IMR-90 (cell line): ENCODE measurements at regions not wholly inside any gene's neighbourhood (a gene's known extent, or its start where the extent isn't known, plus 50 kb on each side); places are given as distances from the start of the nearest gene placed in this dataset.

Experiments
- ATAC-seq: fragments of 200-7000 bp; cut with Tn5 transposase; 2 replicates; pipeline ENCODE4 v1.9.1; 2020; ENCODE audit warnings: low read depth, mild to moderate bottlenecking, moderate library complexity
- BruUV-seq: library from RNA; stranded (reverse); fragments of 400-500 nt; replicated peaks from 2 replicates; lab custom pipeline; 2021; lab: Mats Ljungman, UMichigan
- CTCF ChIA-PET: fragments of 300-600 bp; formaldehyde crosslinking; extraction: SDS; loops from one replicate; lab custom pipeline; 2021; ENCODE audit warnings: antibody characterized with exemption; lab: Yijun Ruan, JAX
- POLR2A ChIA-PET: fragments of 300-600 bp; sonication (Branson Sonifier 250); formaldehyde crosslinking; loops from one replicate; lab custom pipeline; 2022; ENCODE audit warnings: antibody characterized with exemption; ENCODE audit not compliant: unreplicated experiment; lab: Charles Lee
- DNase-seq: peaks from one replicate; pipeline ENCODE4 v3.0.0; 2013
- H2AFZ ChIP-seq: replicated peaks from 2 replicates; pipeline ENCODE3; 2013; ENCODE audit warnings: low read length, mild to moderate bottlenecking; ENCODE audit not compliant: poor library complexity
- H2AK5ac ChIP-seq: 2 replicates; pipeline ENCODE4 v1.6.1; 2013; ENCODE audit warnings: low read depth, low read length, inconsistent platforms
- H2AK9ac ChIP-seq: replicated peaks from 2 replicates; pipeline ENCODE3; 2013; ENCODE audit warnings: mild to moderate bottlenecking, low read depth, low read length, moderate library complexity; ENCODE audit not compliant: poor library complexity
- H2BK120ac ChIP-seq: 2 replicates; pipeline ENCODE4 v1.6.1; 2013; ENCODE audit warnings: low read depth, low read length, inconsistent platforms
- H2BK15ac ChIP-seq: 3 replicates; pipeline ENCODE4 v1.6.1; 2013; ENCODE audit warnings: low read depth, low read length, inconsistent platforms
- H2BK20ac ChIP-seq: 2 replicates; pipeline ENCODE4 v1.6.1; 2013; ENCODE audit warnings: low read depth, mild to moderate bottlenecking, inconsistent platforms, low read length, moderate library complexity
- H2BK5ac ChIP-seq: 2 replicates; pipeline ENCODE4 v1.6.1; 2013; ENCODE audit warnings: mild to moderate bottlenecking, low read depth, low read length, inconsistent platforms; ENCODE audit not compliant: poor library complexity, severe bottlenecking
- H3K14ac ChIP-seq: replicated peaks from 2 replicates; pipeline ENCODE4 v1.6.1; 2013; ENCODE audit warnings: low read depth, low read length, inconsistent platforms
- H3K18ac ChIP-seq: 2 replicates; pipeline ENCODE4 v1.6.1; 2013; ENCODE audit warnings: low read depth, low read length, control low read depth
- H3K23ac ChIP-seq: 2 replicates; pipeline ENCODE4 v1.6.1; 2013; ENCODE audit warnings: low read depth, low read length, inconsistent platforms
- H3K27ac ChIP-seq: 2 replicates; pipeline ENCODE4 v1.5.1; 2013; ENCODE audit warnings: mild to moderate bottlenecking, control low read depth, low read length; ENCODE audit not compliant: insufficient read depth
- H3K27me3 ChIP-seq: 2 replicates; pipeline ENCODE4 v1.6.1; 2013; ENCODE audit warnings: low read length; ENCODE audit not compliant: control insufficient read depth, insufficient read depth
- H3K36me3 ChIP-seq: 2 replicates; pipeline ENCODE4 v1.6.1; 2013; ENCODE audit warnings: low read length, mixed read lengths; ENCODE audit not compliant: control insufficient read depth, insufficient read depth
- H3K4ac ChIP-seq: 2 replicates; pipeline ENCODE4 v1.6.1; 2013; ENCODE audit warnings: low read depth, low read length, inconsistent platforms
- H3K4me1 ChIP-seq: 2 replicates; pipeline ENCODE4 v1.6.1; 2013; ENCODE audit warnings: low read length, mixed read lengths; ENCODE audit not compliant: control insufficient read depth, insufficient read depth
- H3K4me2 ChIP-seq: 2 replicates; pipeline ENCODE4 v1.6.1; 2013; ENCODE audit warnings: low read depth, mild to moderate bottlenecking, control low read depth, low read length, moderate library complexity
- H3K4me3 ChIP-seq: 2 replicates; pipeline ENCODE4 v1.5.1; 2013; ENCODE audit warnings: low read depth, mild to moderate bottlenecking, control low read depth, low read length, moderate library complexity; ENCODE audit not compliant: insufficient read depth
- H3K56ac ChIP-seq: 2 replicates; pipeline ENCODE4 v1.6.1; 2013; ENCODE audit warnings: low read length, inconsistent platforms; ENCODE audit not compliant: insufficient read depth; ENCODE audit errors: extremely low read depth
- H3K79me1 ChIP-seq, 2 experiments: 2 replicates each; pipeline ENCODE4 v1.6.1; 2013; ENCODE audit warnings: low read length in 2 of 2, inconsistent platforms in 1 of 2, low read depth in 1 of 2
- H3K9ac ChIP-seq: 2 replicates; pipeline ENCODE4 v1.6.1; 2013; ENCODE audit warnings: low read depth, low read length, control low read depth
- H3K9me1 ChIP-seq: 2 replicates; pipeline ENCODE4 v1.6.1; 2013; ENCODE audit warnings: low read length, inconsistent platforms; ENCODE audit not compliant: insufficient read depth
- H3K9me3 ChIP-seq: 2 replicates; pipeline ENCODE4 v1.6.1; 2013; ENCODE audit warnings: low read length; ENCODE audit not compliant: control insufficient read depth, insufficient read depth
- H4K20me1 ChIP-seq: 2 replicates; pipeline ENCODE4 v1.6.1; 2013; ENCODE audit warnings: low read length, inconsistent platforms; ENCODE audit not compliant: insufficient read depth
- H4K5ac ChIP-seq: 2 replicates; pipeline ENCODE4 v1.6.1; 2013; ENCODE audit warnings: mild to moderate bottlenecking, low read depth, low read length, control low read depth
- H4K8ac ChIP-seq, 2 experiments: 2 replicates each; pipeline ENCODE4 v1.6.1; 2013; ENCODE audit warnings: low read depth in 2 of 2, low read length in 2 of 2, control low read depth in 1 of 2, inconsistent platforms in 1 of 2
- H4K91ac ChIP-seq: 2 replicates; pipeline ENCODE4 v1.6.1; 2013; ENCODE audit warnings: low read depth, low read length, inconsistent platforms; ENCODE audit not compliant: insufficient read depth
- BHLHE40 ChIP-seq: fragments of 150-350 bp; IDR thresholded peaks from 2 replicates; pipeline ENCODE4 v1.6.1; 2016; ENCODE audit warnings: mild to moderate bottlenecking, low read depth, low read length
- CEBPB ChIP-seq: IDR thresholded peaks from 2 replicates; pipeline ENCODE4 v1.6.1; 2012; ENCODE audit warnings: low read depth, low read length, improper control_type of control experiment
- FOS ChIP-seq: fragments of 150-350 bp; IDR thresholded peaks from 2 replicates; pipeline ENCODE4 v1.6.1; 2016; ENCODE audit warnings: low read depth, low read length
- MAFK ChIP-seq: IDR thresholded peaks from 2 replicates; pipeline ENCODE4 v1.6.1; 2012; ENCODE audit warnings: low read depth, low read length, improper control_type of control experiment
- MXI1 ChIP-seq: IDR thresholded peaks from 2 replicates; pipeline ENCODE4 v1.6.1; 2012; ENCODE audit warnings: low read depth, mild to moderate bottlenecking, low read length, moderate library complexity, borderline replicate concordance
- NFE2L2 ChIP-seq: fragments of 150-350 bp; IDR thresholded peaks from 2 replicates; pipeline ENCODE4 v1.6.1; 2016; ENCODE audit warnings: low read depth, mild to moderate bottlenecking, low read length
- RCOR1 ChIP-seq: IDR thresholded peaks from 2 replicates; pipeline ENCODE4 v1.6.1; 2012; ENCODE audit warnings: mild to moderate bottlenecking, low read length, improper control_type of control experiment; ENCODE audit not compliant: insufficient replicate concordance
- RFX5 ChIP-seq: IDR thresholded peaks from 2 replicates; pipeline ENCODE4 v1.8.0; 2012; ENCODE audit warnings: low read depth, mild to moderate bottlenecking, low read length, moderate library complexity
- SMC3 ChIP-seq: fragments of 150-350 bp; IDR thresholded peaks from 2 replicates; pipeline ENCODE4 v1.6.1; 2016; ENCODE audit warnings: low read depth, mild to moderate bottlenecking, antibody characterized with exemption, low read length, moderate library complexity
- WGBS, 2 experiments: methylation state at CpG; one replicate each; pipeline versions ENCODE4 v1.1.5 to v1.1.7; 2013; ENCODE audit warnings: missing lambda C conversion rate in 2 of 2; ENCODE audit not compliant: insufficient read length in 1 of 2; ENCODE audit errors: extremely low coverage in 2 of 2; 5-methylcytosine and 5-hydroxymethylcytosine counted together
- dilution Hi-C: fragments of 300-500 bp; cut with HindIII; formaldehyde crosslinking; loops from one replicate; pipeline ENCODE4 v1.14.3; 2018; ENCODE audit warnings: low sequenced_read_pairs; ENCODE audit not compliant: unreplicated experiment
- in situ Hi-C: fragments of 300-500 bp; cut with MboI; formaldehyde crosslinking; loops from 3 replicates; pipeline ENCODE4 v1.14.3; 2019; ENCODE audit warnings: low sequenced_read_pairs, inconsistent platforms, mixed read lengths
- intact Hi-C: fragments of 100-400 bp; cut with micrococcal nuclease; formaldehyde crosslinking; loops from 2 replicates; pipeline ENCODE4 v1.10.0; 2022

DNA sequence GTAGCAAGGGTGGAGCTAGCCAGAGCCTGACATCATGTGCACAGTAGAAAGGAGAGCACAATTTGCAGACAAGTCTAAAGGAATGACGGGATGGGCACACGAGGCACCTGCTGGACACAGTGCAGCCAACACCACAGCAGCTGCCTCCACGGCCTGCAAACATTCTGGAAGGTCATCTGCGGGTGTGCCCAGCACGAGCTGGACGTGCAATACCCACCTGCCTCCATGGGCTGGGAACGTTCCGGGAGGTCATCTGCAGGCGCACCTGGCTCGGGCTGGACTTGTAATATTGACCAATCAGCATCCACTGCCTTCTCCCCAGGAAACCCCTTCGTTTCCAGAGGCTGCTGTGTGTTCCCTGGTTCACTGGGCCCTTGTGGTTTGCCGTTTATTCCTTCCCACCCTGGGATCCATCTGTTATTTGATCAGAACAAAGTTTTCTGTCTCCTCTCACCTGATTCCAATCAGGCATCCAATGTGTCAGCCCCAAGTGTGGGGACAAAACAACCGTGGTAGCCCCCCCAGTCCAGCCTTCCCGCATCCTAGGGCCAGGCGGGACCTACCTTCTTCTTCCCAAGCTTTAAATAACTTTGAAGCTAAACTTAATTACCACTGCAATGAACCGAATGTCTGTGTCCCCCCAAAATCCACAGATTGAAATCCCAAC lies 243.4 kb upstream of the PPP2R2D start:
- Histone ChIP-seq H3K9me3 (peaks cover 48% of the 10 kb centered on the region), H2AK9ac (no peak overlapping the region), H3K56ac (no peak overlapping the region), H2BK5ac (no peak overlapping the region), H4K8ac (no peak overlapping the region), H3K14ac (no peak overlapping the region), H3K27me3 (no peaks in the 10 kb centered on the region), H4K5ac (no peak overlapping the region), H2AFZ (no peak overlapping the region), H2BK15ac (no peak overlapping the region), H3K18ac (no peak overlapping the region), H3K4ac (no peak overlapping the region), H3K9ac (no peak overlapping the region), H2BK120ac (no peak overlapping the region), H3K27ac (no peak overlapping the region), H4K91ac (no peak overlapping the region), H3K9me1 (no peaks in the 10 kb centered on the region), H3K4me3 (no peak overlapping the region), H3K4me2 (no peak overlapping the region), H2AK5ac (no peak overlapping the region), H4K20me1 (no peaks in the 10 kb centered on the region), H2BK20ac (no peak overlapping the region), H3K4me1 (no peaks in the 10 kb centered on the region), H3K79me1 (no peaks in the 10 kb centered on the region), H3K23ac (no peak overlapping the region), H3K36me3 (no peaks in the 10 kb centered on the region)
- DNase-seq (no peak), ATAC-seq (no peak)
- 42% methylated on average over 11 of the region's 16 CpGs; no CpG with 5 or more reads in 1 of the 2 experiments for WGBS, 2 experiments
- no peak for TF ChIP-seq BHLHE40
- no peak for TF ChIP-seq RFX5
- TF ChIP-seq FOS: no peak
- no peak for TF ChIP-seq NFE2L2
- TF ChIP-seq MXI1: no peak
- no peak for TF ChIP-seq SMC3
- no peak for TF ChIP-seq CEBPB
- TF ChIP-seq RCOR1: no peak
- TF ChIP-seq MAFK: no peak
- no TSS peak for BruUV-seq
- ChIA-PET CTCF (no interaction called here), POLR2A (no interaction called here)
- dilution Hi-C loops (no loop called here), in situ Hi-C loops (no loop called here), intact Hi-C loops (no loop called here)
